ENCODE measurements at regions not wholly inside any gene's neighbourhood (a gene's known extent, or its start where the extent isn't known, plus 50 kb on each side); places are given as distances from the start of the nearest gene placed in this dataset.

GRCh38 chr1:208419746-208420420 lies 175.7 kb upstream of the PLXNA2 start:
- TF ChIP-seq CEBPB (IDR thresholded peaks at IDR 0.05) (no peak), YY1 (IDR thresholded peaks at IDR 0.05; ENCODE audit: low read depth) (no peak), ZBTB7A (IDR thresholded peaks at IDR 0.05; ENCODE audit: low read depth) (no peak), EP300 (IDR thresholded peaks at IDR 0.05; ENCODE audit: borderline replicate concordance) (no peak), FOXM1 (IDR thresholded peaks at IDR 0.05; ENCODE audit: borderline replicate concordance, low read depth) (no peak), USF1 (IDR thresholded peaks at IDR 0.05) (no peak), CREB1 (IDR thresholded peaks at IDR 0.05; ENCODE audit: low read depth) (no peak), TCF12 (IDR thresholded peaks at IDR 0.05; ENCODE audit: low read depth) (no peak)

- TF ChIP-seq TCF12 (IDR thresholded peaks at IDR 0.05; ENCODE audit: low read depth) (no peak), TAF1 (IDR thresholded peaks at IDR 0.05; ENCODE audit: low read depth) (no peak)
Observed at GRCh38 chr1:208420696-208421095, 176.5 kb upstream of the PLXNA2 start.

- no peak for TF ChIP-seq YY1 (IDR thresholded peaks at IDR 0.05; ENCODE audit: low read depth)
- TF ChIP-seq MAX (IDR thresholded peaks at IDR 0.05): no peak
- no peak for TF ChIP-seq CREB1 (IDR thresholded peaks at IDR 0.05; ENCODE audit: low read depth)
- no peak for TF ChIP-seq USF1 (IDR thresholded peaks at IDR 0.05)
- TF ChIP-seq ZBTB7A (IDR thresholded peaks at IDR 0.05; ENCODE audit: low read depth): no peak
- no peak for TF ChIP-seq TAF1 (IDR thresholded peaks at IDR 0.05; ENCODE audit: low read depth)
Observed at GRCh38 chr1:208421486-208421885, 177.3 kb upstream of the PLXNA2 start.

- TF ChIP-seq CEBPB (IDR thresholded peaks at IDR 0.05) (no peak), REST (IDR thresholded peaks at IDR 0.05; ENCODE audit: low read depth) (no peak)
Observed at GRCh38 chr1:208423526-208423925, 179.3 kb upstream of the PLXNA2 start.

- TF ChIP-seq RAD21 (IDR thresholded peaks at IDR 0.05; ENCODE audit: low read depth): no peak
- TF ChIP-seq EP300 (IDR thresholded peaks at IDR 0.05; ENCODE audit: borderline replicate concordance): no peak
- no peak for TF ChIP-seq NFIC (IDR thresholded peaks at IDR 0.05)
Observed at GRCh38 chr1:208425096-208425495, 180.9 kb upstream of the PLXNA2 start.

GRCh38 chr1:208430220-208430619 lies 186.0 kb upstream of the PLXNA2 start:
- TF ChIP-seq TCF12 (IDR thresholded peaks at IDR 0.05; ENCODE audit: low read depth): no peak
- no peak for TF ChIP-seq USF1 (IDR thresholded peaks at IDR 0.05)
- no peak for TF ChIP-seq NFIC (IDR thresholded peaks at IDR 0.05)
- no peak for TF ChIP-seq ZBTB7A (IDR thresholded peaks at IDR 0.05; ENCODE audit: low read depth)
- TF ChIP-seq FOXM1 (IDR thresholded peaks at IDR 0.05; ENCODE audit: borderline replicate concordance, low read depth): no peak
- no peak for TF ChIP-seq MAX (IDR thresholded peaks at IDR 0.05)
- TF ChIP-seq CREB1 (IDR thresholded peaks at IDR 0.05; ENCODE audit: low read depth): no peak
- TF ChIP-seq TEAD4 (IDR thresholded peaks at IDR 0.05): no peak
- TF ChIP-seq EP300 (IDR thresholded peaks at IDR 0.05; ENCODE audit: borderline replicate concordance): no peak
- no peak for TF ChIP-seq RAD21 (IDR thresholded peaks at IDR 0.05; ENCODE audit: low read depth)
- TF ChIP-seq EGR1 (IDR thresholded peaks at IDR 0.05): no peak
- TF ChIP-seq CEBPB (IDR thresholded peaks at IDR 0.05): no peak
- TF ChIP-seq TAF1 (IDR thresholded peaks at IDR 0.05; ENCODE audit: low read depth): no peak
- no peak for TF ChIP-seq YY1 (IDR thresholded peaks at IDR 0.05; ENCODE audit: low read depth)
- TF ChIP-seq REST (IDR thresholded peaks at IDR 0.05; ENCODE audit: low read depth): no peak

Measured in Ishikawa (cell line).